ENCODE measurements at regions not wholly inside any gene's neighbourhood (a gene's known extent, or its start where the extent isn't known, plus 50 kb on each side); places are given as distances from the start of the nearest gene placed in this dataset.

- H3K36me3 ChIP-seq (ENCODE audit: control insufficient read depth, insufficient read depth, low read length): no peaks in the 10 kb centered on the region
- no peaks in the 10 kb centered on the region for H3K79me2 ChIP-seq (ENCODE audit: control insufficient read depth, insufficient read depth, low read length)
- H3K27ac ChIP-seq (ENCODE audit: insufficient read depth, low read length): no peak overlapping the region
- TF ChIP-seq EZH2 (IDR thresholded peaks at IDR 0.05; ENCODE audit: low read length, missing control alignments): no peak
- no peak for TF ChIP-seq CTCF (conservative IDR thresholded peaks at IDR 0.05 in 1 of 2, IDR thresholded peaks at IDR 0.05 in 1 of 2; ENCODE audit: low read depth in 1 of 2, low read length in 2 of 2)
- H3K4me3 ChIP-seq (replicated peaks in 1 of 4; ENCODE audit: control extremely low read depth in 1 of 4, insufficient read depth in 1 of 4, low read depth in 3 of 4, low read length in 4 of 4): no peak overlapping the region
- H3K4me2 ChIP-seq (ENCODE audit: extremely low read depth, insufficient read depth, low read length): no peak overlapping the region
- DNase-seq (ENCODE audit: low read depth in 2 of 2): peak; percentile 53 to 79
- no peak overlapping the region for H3K9ac ChIP-seq (ENCODE audit: insufficient read depth, low read length)
- H3K9me3 ChIP-seq (ENCODE audit: control insufficient read depth, insufficient read depth, low read depth, low read length): no peaks in the 10 kb centered on the region
- H4K20me1 ChIP-seq (ENCODE audit: control insufficient read depth, extremely low read depth, insufficient read depth, low read length): no peaks in the 10 kb centered on the region
- no peak overlapping the region for H2AFZ ChIP-seq (ENCODE audit: low read length)
- no peaks in the 10 kb centered on the region for H3K27me3 ChIP-seq (ENCODE audit: control insufficient read depth, insufficient read depth, low read length)
- H3K4me1 ChIP-seq (ENCODE audit: control insufficient read depth, extremely low read depth, insufficient read depth, low read length): peaks cover 5% of the 10 kb centered on the region
These were observed 384.5 kb downstream of the GRXCR1 start for GRCh38 chr4:43277003-43277402.

- DNase-seq (ENCODE audit: low read depth in 2 of 2): no peak
- Histone ChIP-seq H3K9ac (ENCODE audit: insufficient read depth, low read length) (no peak overlapping the region), H3K27me3 (ENCODE audit: control insufficient read depth, insufficient read depth, low read length) (no peaks in the 10 kb centered on the region), H3K4me3 (replicated peaks in 1 of 4; ENCODE audit: control extremely low read depth in 1 of 4, insufficient read depth in 1 of 4, low read depth in 3 of 4, low read length in 4 of 4) (no peak overlapping the region), H3K4me1 (ENCODE audit: control insufficient read depth, extremely low read depth, insufficient read depth, low read length) (no peaks in the 10 kb centered on the region), H2AFZ (ENCODE audit: low read length) (no peak overlapping the region), H3K36me3 (ENCODE audit: control insufficient read depth, insufficient read depth, low read length) (no peaks in the 10 kb centered on the region), H3K4me2 (ENCODE audit: extremely low read depth, insufficient read depth, low read length) (no peak overlapping the region), H3K79me2 (ENCODE audit: control insufficient read depth, insufficient read depth, low read length) (no peaks in the 10 kb centered on the region), H3K27ac (ENCODE audit: insufficient read depth, low read length) (no peak overlapping the region), H3K9me3 (ENCODE audit: control insufficient read depth, insufficient read depth, low read depth, low read length) (no peaks in the 10 kb centered on the region), H4K20me1 (ENCODE audit: control insufficient read depth, extremely low read depth, insufficient read depth, low read length) (no peaks in the 10 kb centered on the region)
- TF ChIP-seq CTCF (conservative IDR thresholded peaks at IDR 0.05 in 1 of 2, IDR thresholded peaks at IDR 0.05 in 1 of 2; ENCODE audit: low read depth in 1 of 2, low read length in 2 of 2) (no peak), EZH2 (IDR thresholded peaks at IDR 0.05; ENCODE audit: low read length, missing control alignments) (no peak)
These were observed 390.0 kb downstream of the GRXCR1 start for GRCh38 chr4:43282534-43282933.

GRCh38 chr4:43286137-43286536 lies 393.6 kb downstream of the GRXCR1 start:
- H4K20me1 ChIP-seq (ENCODE audit: control insufficient read depth, extremely low read depth, insufficient read depth, low read length): no peaks in the 10 kb centered on the region
- H3K9ac ChIP-seq (ENCODE audit: insufficient read depth, low read length): no peak overlapping the region
- H3K4me2 ChIP-seq (ENCODE audit: extremely low read depth, insufficient read depth, low read length): no peak overlapping the region
- H3K9me3 ChIP-seq (ENCODE audit: control insufficient read depth, insufficient read depth, low read depth, low read length): no peaks in the 10 kb centered on the region
- no peaks in the 10 kb centered on the region for H3K27me3 ChIP-seq (ENCODE audit: control insufficient read depth, insufficient read depth, low read length)
- H3K36me3 ChIP-seq (ENCODE audit: control insufficient read depth, insufficient read depth, low read length): no peaks in the 10 kb centered on the region
- no peak for DNase-seq (ENCODE audit: low read depth in 2 of 2)
- TF ChIP-seq EZH2 (IDR thresholded peaks at IDR 0.05; ENCODE audit: low read length, missing control alignments): no peak
- TF ChIP-seq CTCF (conservative IDR thresholded peaks at IDR 0.05 in 1 of 2, IDR thresholded peaks at IDR 0.05 in 1 of 2; ENCODE audit: low read depth in 1 of 2, low read length in 2 of 2): no peak
- no peaks in the 10 kb centered on the region for H3K4me1 ChIP-seq (ENCODE audit: control insufficient read depth, extremely low read depth, insufficient read depth, low read length)
- H2AFZ ChIP-seq (ENCODE audit: low read length): no peak overlapping the region
- H3K79me2 ChIP-seq (ENCODE audit: control insufficient read depth, insufficient read depth, low read length): no peaks in the 10 kb centered on the region
- no peak overlapping the region for H3K4me3 ChIP-seq (replicated peaks in 1 of 4; ENCODE audit: control extremely low read depth in 1 of 4, insufficient read depth in 1 of 4, low read depth in 3 of 4, low read length in 4 of 4)
- no peak overlapping the region for H3K27ac ChIP-seq (ENCODE audit: insufficient read depth, low read length)
